Heart left ventricle (tissue), 13 donors: ENCODE measurements at regions not wholly inside any gene's neighbourhood (a gene's known extent, or its start where the extent isn't known, plus 50 kb on each side); places are given as distances from the start of the nearest gene placed in this dataset.

Experiments
- POLR2A ChIP-seq, 2 donors: fragments of 450-650 bp; IDR thresholded peaks; one replicate each; pipeline ENCODE4 v1.6.1; 2017; ENCODE audit warnings: antibody characterized with exemption in 2 of 2, mild to moderate bottlenecking in 2 of 2, moderate library complexity in 2 of 2
- TF ChIP-seq, protein P1 (sequence below), 12 donors: fragments of 200-600 bp; sonication (generic) in 4 of 12; IDR thresholded peaks; one replicate each; pipeline versions ENCODE4 v1.5.0 to v1.8.0; 2018 to 2022; ENCODE audit warnings: antibody characterized with exemption in 12 of 12, mild to moderate bottlenecking in 5 of 12
- donor health status: ischemic (EF 13 %, LVEDD 7.1; RV severe dilation, severe dysfunction).
- donor health status: DM: no; HTN: yes; CAD: no.
- donor health status: DM: no; HTN: no; CAD: no.
- donor health status: ischemic (EF 25% LVEDD 6.9; RV normal size, moderate dysfunction).
- donor health status: ischemic (EF 25% LVEDD 5.7; RV mildly dilated, moderate dysfunction).
- donor health status: ischemic (EF 35%, LVEDD 5.7; RV mildly dilated, moderate dysfunction).
- donor health status: nonischemic (EF 11% LVEDD 7.7; RV severe dilation, severe dysfunction).
- donor health status: DM: yes; HTN: yes; CAD: no.
- donor health status: PGD.
- donor health status: ischemic (EF 29% LVEDD 5.4; RV normal size, mild dysfunction).
- donor health status: nonischemic (EF 23%, LVEDD 6.1; RV moderate dilation, normal function).

DNA sequence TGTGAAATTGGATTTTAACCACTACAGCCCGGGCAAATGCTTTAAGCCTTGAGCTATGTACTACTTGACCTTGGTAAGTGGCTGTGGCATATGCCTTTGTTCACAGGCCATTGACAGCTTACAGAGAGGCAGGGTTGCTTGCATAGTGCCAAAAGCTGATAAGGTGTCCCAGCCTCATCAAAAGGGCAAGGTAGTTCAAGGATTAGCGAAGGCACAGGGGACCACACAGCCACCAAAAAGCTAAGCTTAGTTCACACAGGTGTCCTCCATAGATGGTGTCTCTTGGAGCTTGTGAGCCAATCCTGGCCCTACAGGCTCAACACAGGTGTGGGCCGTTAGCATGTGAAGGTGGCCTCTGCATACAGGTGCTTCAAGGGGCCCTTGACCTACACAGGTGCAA is 86.8 kb downstream of the ZNF622 start:
- TF ChIP-seq, protein P1, sequence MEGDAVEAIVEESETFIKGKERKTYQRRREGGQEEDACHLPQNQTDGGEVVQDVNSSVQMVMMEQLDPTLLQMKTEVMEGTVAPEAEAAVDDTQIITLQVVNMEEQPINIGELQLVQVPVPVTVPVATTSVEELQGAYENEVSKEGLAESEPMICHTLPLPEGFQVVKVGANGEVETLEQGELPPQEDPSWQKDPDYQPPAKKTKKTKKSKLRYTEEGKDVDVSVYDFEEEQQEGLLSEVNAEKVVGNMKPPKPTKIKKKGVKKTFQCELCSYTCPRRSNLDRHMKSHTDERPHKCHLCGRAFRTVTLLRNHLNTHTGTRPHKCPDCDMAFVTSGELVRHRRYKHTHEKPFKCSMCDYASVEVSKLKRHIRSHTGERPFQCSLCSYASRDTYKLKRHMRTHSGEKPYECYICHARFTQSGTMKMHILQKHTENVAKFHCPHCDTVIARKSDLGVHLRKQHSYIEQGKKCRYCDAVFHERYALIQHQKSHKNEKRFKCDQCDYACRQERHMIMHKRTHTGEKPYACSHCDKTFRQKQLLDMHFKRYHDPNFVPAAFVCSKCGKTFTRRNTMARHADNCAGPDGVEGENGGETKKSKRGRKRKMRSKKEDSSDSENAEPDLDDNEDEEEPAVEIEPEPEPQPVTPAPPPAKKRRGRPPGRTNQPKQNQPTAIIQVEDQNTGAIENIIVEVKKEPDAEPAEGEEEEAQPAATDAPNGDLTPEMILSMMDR (IDR thresholded peaks at IDR 0.05) = no peak
- TF ChIP-seq POLR2A (IDR thresholded peaks at IDR 0.05) = no peak
